HG03039 (cell line): ENCODE measurements at regions not wholly inside any gene's neighbourhood (a gene's known extent, or its start where the extent isn't known, plus 50 kb on each side); places are given as distances from the start of the nearest gene placed in this dataset.

Experiments used
- ATAC-seq: cut with Tn5 transposase; IDR thresholded peaks from one replicate; pipeline ENCODE4 v1.9.1; 2021; ENCODE audit warnings: mild to moderate bottlenecking, moderate library complexity; ENCODE audit not compliant: unreplicated experiment

GRCh38 chr9:13429301-13430190 is 150.1 kb upstream of the MPDZ start:
- ATAC-seq: no peak

- ATAC-seq: no peak
These were observed 149.3 kb upstream of the MPDZ start for GRCh38 chr9:13428766-13429165.

GRCh38 chr9:13427587-13427986 is 148.1 kb upstream of the MPDZ start:
- no peak for ATAC-seq

DNA sequence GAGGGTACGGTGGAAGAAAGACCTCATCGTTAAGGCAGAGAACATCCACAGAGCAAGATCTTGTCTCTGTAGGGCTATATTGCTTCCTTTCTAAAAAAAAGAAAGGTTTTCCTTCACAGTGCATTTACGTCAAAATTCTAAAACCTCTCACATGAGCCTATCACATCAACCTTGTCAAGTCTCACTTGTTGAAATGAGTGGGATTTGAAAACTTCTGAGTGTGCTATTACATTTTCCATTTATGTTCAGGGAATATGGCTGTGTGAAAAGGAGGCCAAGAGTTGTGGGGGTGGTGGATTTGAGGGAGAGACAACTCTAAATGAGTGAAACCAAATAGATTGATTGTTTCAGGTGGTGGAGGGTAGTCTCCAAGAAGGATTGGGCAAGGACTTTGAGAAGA is 147.1 kb upstream of the MPDZ start:
- no peak for ATAC-seq

- ATAC-seq: no peak
These were observed 145.4 kb upstream of the MPDZ start for GRCh38 chr9:13424872-13425271.

DNA sequence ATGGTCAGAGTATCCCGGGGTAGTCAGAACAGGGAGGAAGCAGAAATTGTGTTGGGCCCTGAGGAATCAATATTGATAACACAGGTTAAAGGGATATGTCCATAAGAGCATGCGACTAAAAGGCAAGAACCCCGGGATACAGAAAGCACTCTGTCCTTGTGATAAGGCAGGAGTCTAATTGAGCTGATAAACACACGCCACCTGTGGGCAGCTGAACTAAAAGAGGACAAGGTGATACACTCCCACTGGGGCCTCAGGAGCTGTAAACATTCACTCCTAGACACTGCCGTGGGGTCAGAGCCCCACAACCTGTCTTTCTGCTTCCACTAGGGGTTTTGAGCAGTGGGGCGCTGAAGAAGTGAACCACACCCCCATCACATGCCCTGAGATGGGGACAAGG is 144.7 kb upstream of the MPDZ start:
- ATAC-seq: no peak

DNA sequence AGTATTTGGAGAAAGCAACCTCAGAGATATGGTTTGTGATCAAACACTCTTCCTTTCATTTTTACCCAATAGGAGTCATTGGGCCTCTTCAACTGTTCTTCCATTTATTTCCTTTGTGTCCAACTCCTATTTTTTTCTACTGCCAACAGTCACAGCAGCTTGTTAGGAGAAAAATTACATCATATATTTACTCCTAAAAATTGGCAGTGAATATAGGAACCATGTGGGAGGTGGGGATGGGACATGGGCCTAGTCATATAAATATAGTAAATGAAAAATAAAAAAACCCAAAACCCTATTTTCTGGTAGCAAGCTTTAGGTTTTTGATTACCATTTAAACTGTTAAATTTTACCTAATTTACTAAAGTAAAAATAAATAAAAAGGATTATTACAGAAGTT is 134.9 kb upstream of the MPDZ start:
- ATAC-seq: no peak

DNA sequence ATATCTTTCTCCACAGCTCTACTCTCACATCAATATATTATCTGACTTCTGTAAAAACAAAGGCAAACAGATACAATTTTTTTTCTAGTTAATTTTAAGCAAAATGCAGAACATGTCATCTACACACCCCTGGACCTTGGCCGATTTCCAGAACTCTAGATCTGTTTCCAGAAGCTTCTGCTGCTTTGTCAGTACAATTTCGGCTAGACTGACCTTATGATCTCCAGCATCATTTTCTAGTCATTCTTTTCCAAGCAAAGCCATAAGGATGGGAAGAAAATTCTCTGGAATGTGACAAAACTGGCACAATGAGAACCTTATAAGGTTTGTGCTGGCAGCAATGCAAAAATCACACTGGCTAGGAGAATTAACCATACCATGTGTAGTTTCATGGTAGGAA is 132.8 kb upstream of the MPDZ start:
- no peak for ATAC-seq

DNA sequence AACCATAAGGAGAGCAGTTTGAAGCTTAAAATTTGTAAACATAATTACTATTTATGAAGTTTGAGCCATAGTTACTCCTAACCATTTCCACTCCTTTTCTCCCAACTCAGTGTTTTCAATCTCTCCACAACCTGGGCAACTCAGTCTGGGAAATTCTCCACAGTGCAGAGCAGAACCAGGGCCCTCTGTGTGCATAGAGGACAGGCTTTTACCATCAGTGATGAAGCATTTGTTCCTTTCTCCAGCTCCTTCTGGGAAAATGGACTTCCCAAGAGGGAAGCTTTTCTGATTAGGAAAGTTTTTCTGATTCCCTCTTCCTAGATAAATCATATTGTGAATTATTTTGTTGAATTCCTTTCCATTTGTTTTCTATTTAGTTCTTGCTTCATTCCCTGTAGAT is 132.3 kb upstream of the MPDZ start:
- ATAC-seq: no peak

DNA sequence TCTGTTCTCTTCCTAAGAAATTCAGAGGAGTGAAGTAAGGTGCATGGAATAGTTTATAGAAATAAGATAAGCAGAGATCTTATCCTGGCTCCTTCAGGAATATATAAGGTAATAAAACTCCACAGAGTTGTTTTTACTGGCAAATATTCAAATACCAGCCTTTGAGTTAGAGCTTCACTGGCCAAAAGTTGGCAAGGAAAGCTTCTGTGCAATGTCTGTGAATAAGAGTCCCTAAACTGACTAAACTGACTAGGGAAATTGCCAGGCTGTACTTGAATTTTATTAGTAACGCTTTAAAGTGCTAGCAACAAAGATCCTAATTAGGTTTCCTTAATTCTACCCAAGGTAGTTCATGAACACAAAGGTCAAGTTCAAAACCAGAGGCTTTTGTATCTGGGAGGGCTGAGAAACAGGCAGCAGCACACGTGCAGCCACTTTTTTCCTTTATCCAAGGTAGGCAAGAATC is 131.1 kb upstream of the MPDZ start:
- ATAC-seq: no peak

- no peak for ATAC-seq
These were observed 118.2 kb upstream of the MPDZ start for GRCh38 chr9:13397661-13398060.

GRCh38 chr9:13397220-13397619 is 117.7 kb upstream of the MPDZ start:
- no peak for ATAC-seq

- no peak for ATAC-seq
These were observed 116.9 kb upstream of the MPDZ start for GRCh38 chr9:13396418-13396817.

- ATAC-seq: no peak
These were observed 115.7 kb upstream of the MPDZ start for GRCh38 chr9:13395156-13395555.

DNA sequence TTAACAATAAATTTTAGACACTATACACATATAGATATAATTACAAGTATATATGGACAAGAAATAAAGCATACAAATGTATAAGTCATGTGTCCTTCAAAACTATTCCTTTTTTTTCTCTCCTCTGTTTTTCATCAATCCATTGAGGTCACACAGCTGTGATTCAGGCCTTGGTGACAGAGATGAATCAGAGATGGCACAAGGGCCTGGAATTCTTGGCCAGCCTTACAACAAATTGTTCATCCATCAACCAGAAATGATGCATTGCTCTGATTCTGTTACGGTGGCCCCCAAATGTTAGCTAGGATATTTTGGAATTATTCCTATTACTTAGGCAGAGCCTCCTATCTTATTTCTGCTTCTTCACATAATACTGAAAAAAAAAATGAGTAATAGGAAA is 108.7 kb upstream of the MPDZ start:
- no peak for ATAC-seq

- ATAC-seq: no peak
These were observed 108.2 kb upstream of the MPDZ start for GRCh38 chr9:13387734-13388067.

- ATAC-seq: no peak
These were observed 107.6 kb upstream of the MPDZ start for GRCh38 chr9:13386935-13387733.

DNA sequence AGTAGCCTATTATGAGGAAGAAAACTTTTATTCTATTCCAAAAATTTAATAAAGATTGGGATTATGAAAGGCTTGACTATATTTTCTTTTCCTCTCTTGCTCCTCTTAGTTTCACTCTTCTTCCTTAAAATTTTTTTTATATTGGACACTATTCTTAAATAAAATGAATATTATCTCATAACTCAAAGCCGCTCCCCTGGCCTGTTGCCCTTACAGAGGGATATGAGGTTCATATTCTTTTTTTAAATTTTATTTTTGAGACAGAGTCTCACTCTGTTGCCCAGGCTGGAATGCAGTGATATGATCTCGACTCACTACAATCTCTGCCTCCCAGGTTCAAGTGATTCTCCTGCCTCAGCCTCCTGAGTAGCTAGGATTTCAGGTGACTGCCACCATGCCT is 106.8 kb upstream of the MPDZ start:
- no peak for ATAC-seq

DNA sequence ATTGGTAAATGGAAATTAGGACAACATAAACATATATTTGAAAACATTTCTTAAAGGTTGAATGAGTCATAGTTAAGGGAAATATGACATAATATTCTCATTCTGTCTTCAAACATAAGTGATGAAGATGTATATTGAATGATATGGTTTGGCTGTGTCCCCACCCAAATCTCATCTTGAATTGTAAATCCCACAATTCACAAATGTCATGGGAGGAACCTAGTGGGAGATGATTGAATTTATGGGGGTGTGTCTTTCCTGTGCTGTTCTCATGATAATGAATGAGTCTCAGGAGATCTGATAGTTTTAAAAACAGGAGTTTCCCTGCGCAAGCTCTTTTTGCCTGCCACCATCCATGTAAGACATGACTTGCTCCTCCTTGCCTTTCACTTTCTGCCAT is 104.4 kb upstream of the MPDZ start:
- no peak for ATAC-seq

GRCh38 chr9:13383216-13383615 is 103.7 kb upstream of the MPDZ start:
- ATAC-seq: no peak

GRCh38 chr9:13382595-13382994 is 103.1 kb upstream of the MPDZ start:
- no peak for ATAC-seq

DNA sequence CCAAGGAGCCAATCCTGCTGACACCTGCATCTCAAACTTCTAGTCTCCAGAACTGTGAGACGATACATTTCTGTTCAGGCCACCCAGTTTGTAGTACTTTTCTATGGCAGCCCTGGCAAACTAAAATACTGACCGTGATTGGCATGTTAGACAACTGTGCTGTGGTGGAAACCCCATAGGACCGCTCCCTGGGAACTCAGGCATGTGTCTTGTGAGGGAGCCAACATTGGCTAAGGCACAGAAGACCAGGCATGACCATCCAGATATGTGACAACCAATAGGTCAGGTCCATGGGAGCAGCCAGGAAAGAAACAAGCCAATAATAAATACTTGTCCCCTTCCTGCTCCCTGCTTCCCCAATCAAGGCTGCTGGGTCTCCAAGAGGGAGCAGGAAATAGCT is 101.4 kb upstream of the MPDZ start:
- ATAC-seq: no peak
